Right kidney (tissue), 1 donor: ENCODE measurements at regions not wholly inside any gene's neighbourhood (a gene's known extent, or its start where the extent isn't known, plus 50 kb on each side); places are given as distances from the start of the nearest gene placed in this dataset.
"Not testable (repeated sequence)": the region's sequence is repeated elsewhere in the genome, so short reads cannot be mapped to it uniquely, and the experiment has no call there.

Source experiments
- DNase-seq: peaks from one replicate; pipeline ENCODE4 v3.0.0-alpha.2; 2016

GRCh38 chr7:123321578-123321977, 121.8 kb upstream of the SLC13A1 start:
- DNase-seq = not testable (repeated sequence)

GRCh38 chr7:123319911-123320310, 120.1 kb upstream of the SLC13A1 start:
- DNase-seq = no peak

GRCh38 chr7:123314886-123315285, 115.1 kb upstream of the SLC13A1 start:
- DNase-seq = no peak

- DNase-seq = no peak
Measured at GRCh38 chr7:123308254-123308951, 108.6 kb upstream of the SLC13A1 start.

- no peak for DNase-seq
Measured at GRCh38 chr7:123305840-123306375, 106.1 kb upstream of the SLC13A1 start.

GRCh38 chr7:123303926-123304325, 104.2 kb upstream of the SLC13A1 start:
- DNase-seq = no peak

GRCh38 chr7:123296965-123297364, 97.2 kb upstream of the SLC13A1 start:
- no peak for DNase-seq

GRCh38 chr7:123293710-123294109, 93.9 kb upstream of the SLC13A1 start:
- no peak for DNase-seq

GRCh38 chr7:123292227-123292626, 92.5 kb upstream of the SLC13A1 start:
- DNase-seq = no peak

- DNase-seq = no peak
Measured at GRCh38 chr7:123289200-123289599, 89.4 kb upstream of the SLC13A1 start.

GRCh38 chr7:123285076-123285700, 85.4 kb upstream of the SLC13A1 start:
- DNase-seq = no peak

- DNase-seq = no peak
Measured at GRCh38 chr7:123283373-123283772, 83.6 kb upstream of the SLC13A1 start.

GRCh38 chr7:123282181-123282580, 82.4 kb upstream of the SLC13A1 start:
- no peak for DNase-seq

GRCh38 chr7:123279949-123280348, 80.2 kb upstream of the SLC13A1 start:
- no peak for DNase-seq

- no peak for DNase-seq
Measured at GRCh38 chr7:123275036-123275753, 75.4 kb upstream of the SLC13A1 start.

- DNase-seq = no peak
Measured at GRCh38 chr7:123273185-123273584, 73.4 kb upstream of the SLC13A1 start.

GRCh38 chr7:123271856-123272255, 72.1 kb upstream of the SLC13A1 start:
- DNase-seq = no peak

GRCh38 chr7:123271231-123271630, 71.5 kb upstream of the SLC13A1 start:
- DNase-seq = no peak

- DNase-seq = no peak
Measured at GRCh38 chr7:123270570-123270969, 70.8 kb upstream of the SLC13A1 start.

GRCh38 chr7:123265853-123266252, 66.1 kb upstream of the SLC13A1 start:
- no peak for DNase-seq

GRCh38 chr7:123264820-123265219, 65.1 kb upstream of the SLC13A1 start:
- not testable (repeated sequence) for DNase-seq

GRCh38 chr7:123260428-123260960, 60.7 kb upstream of the SLC13A1 start:
- DNase-seq = no peak

- no peak for DNase-seq
Measured at GRCh38 chr7:123259759-123260158, 60.0 kb upstream of the SLC13A1 start.
